ENCODE measurements at regions not wholly inside any gene's neighbourhood (a gene's known extent, or its start where the extent isn't known, plus 50 kb on each side); places are given as distances from the start of the nearest gene placed in this dataset.

GRCh38 chr1:5737081-5737480 is 255.1 kb downstream of the NPHP4 start:
- intact Hi-C loops (cut with DNase I; ENCODE audit: low total_unique reads), result no loop called here
- no peaks in the 10 kb centered on the region for H3K4me1 ChIP-seq
- no peak overlapping the region for H3K4me3 ChIP-seq
- 55 to 80% (median 77%) methylated on average over 4 of the region's 4 CpGs for WGBS, 5 donors
- DNase-seq, result no peak
- H3K27me3 ChIP-seq, result peaks cover 0 to 35% (median 8%) of the 10 kb centered on the region in 3 donors
- no peaks in the 10 kb centered on the region for H3K9me3 ChIP-seq
- TF ChIP-seq EP300 (IDR thresholded peaks at IDR 0.05), result no peak
- TF ChIP-seq POLR2A (IDR thresholded peaks at IDR 0.05), result no peak
- TF ChIP-seq CTCF (IDR thresholded peaks at IDR 0.05), result no peak
- TF ChIP-seq POLR2AphosphoS5 (IDR thresholded peaks at IDR 0.05), result no peak
- no peaks in the 10 kb centered on the region for H3K36me3 ChIP-seq
- H3K27ac ChIP-seq, result no peak overlapping the region

GRCh38 chr1:5734996-5735395 is 257.2 kb downstream of the NPHP4 start:
- H3K27me3 ChIP-seq, result peaks cover 0 to 32% (median 8%) of the 10 kb centered on the region in 3 donors
- intact Hi-C loops (cut with DNase I; ENCODE audit: low total_unique reads), result no loop called here
- no peak for TF ChIP-seq CTCF (IDR thresholded peaks at IDR 0.05)
- TF ChIP-seq EP300 (IDR thresholded peaks at IDR 0.05), result no peak
- TF ChIP-seq POLR2A (IDR thresholded peaks at IDR 0.05), result no peak
- no peak for TF ChIP-seq POLR2AphosphoS5 (IDR thresholded peaks at IDR 0.05)
- no peak for DNase-seq
- H3K4me1 ChIP-seq, result no peaks in the 10 kb centered on the region
- no peak overlapping the region for H3K27ac ChIP-seq
- no peak overlapping the region for H3K4me3 ChIP-seq
- 78 to 92% (median 79%) methylated on average over 2 to 8 of the region's 8 CpGs for WGBS, 5 donors
- no peaks in the 10 kb centered on the region for H3K36me3 ChIP-seq
- H3K9me3 ChIP-seq, result no peaks in the 10 kb centered on the region

- Histone ChIP-seq H3K4me3 (no peak overlapping the region), H3K9me3 (no peaks in the 10 kb centered on the region), H3K4me1 (no peaks in the 10 kb centered on the region), H3K27me3 (peaks cover 0 to 38% (median 8%) of the 10 kb centered on the region in 3 donors), H3K36me3 (no peaks in the 10 kb centered on the region), H3K27ac (no peak overlapping the region)
- TF ChIP-seq POLR2A (IDR thresholded peaks at IDR 0.05) (no peak), POLR2AphosphoS5 (IDR thresholded peaks at IDR 0.05) (no peak), EP300 (IDR thresholded peaks at IDR 0.05) (no peak), CTCF (IDR thresholded peaks at IDR 0.05) (no peak)
- intact Hi-C loops (cut with DNase I; ENCODE audit: low total_unique reads), result no loop called here
- DNase-seq, result no peak
- WGBS, 5 donors, result 58 to 74% (median 66%) methylated on average over 8 of the region's 8 CpGs
These were observed 257.8 kb downstream of the NPHP4 start for GRCh38 chr1:5734414-5734813.

GRCh38 chr1:5733596-5733995 is 258.6 kb downstream of the NPHP4 start:
- Histone ChIP-seq H3K9me3 (no peaks in the 10 kb centered on the region), H3K27me3 (peaks cover 0 to 40% (median 10%) of the 10 kb centered on the region in 3 donors), H3K4me3 (no peak overlapping the region), H3K4me1 (no peaks in the 10 kb centered on the region), H3K27ac (no peak overlapping the region), H3K36me3 (no peaks in the 10 kb centered on the region)
- TF ChIP-seq POLR2AphosphoS5 (IDR thresholded peaks at IDR 0.05), result no peak
- TF ChIP-seq POLR2A (IDR thresholded peaks at IDR 0.05), result no peak
- no peak for TF ChIP-seq EP300 (IDR thresholded peaks at IDR 0.05)
- no peak for TF ChIP-seq CTCF (IDR thresholded peaks at IDR 0.05)
- no peak for DNase-seq
- 75 to 92% (median 83%) methylated on average over 11 to 13 of the region's 13 CpGs for WGBS, 5 donors
- intact Hi-C loops (cut with DNase I; ENCODE audit: low total_unique reads), result no loop called here
